ENCODE measurements at regions not wholly inside any gene's neighbourhood (a gene's known extent, or its start where the extent isn't known, plus 50 kb on each side); places are given as distances from the start of the nearest gene placed in this dataset.

GRCh38 chr4:187414716-187415115 is 580.9 kb upstream of the ZFP42 start:
- TF ChIP-seq CTCF (IDR thresholded peaks at IDR 0.05), result no peak
- TF ChIP-seq POLR2AphosphoS5 (IDR thresholded peaks at IDR 0.05; ENCODE audit: insufficient read depth in 1 of 2, low read depth in 1 of 2), result no peak
